ENCODE measurements at regions not wholly inside any gene's neighbourhood (a gene's known extent, or its start where the extent isn't known, plus 50 kb on each side); places are given as distances from the start of the nearest gene placed in this dataset.

- WGBS (ENCODE audit: insufficient coverage) = 83% methylated on average over 2 of the region's 3 CpGs
- Histone ChIP-seq H2AFZ (ENCODE audit: insufficient read depth, low read depth, low read length, poor library complexity, severe bottlenecking) (no peak overlapping the region), H3K4me1 (ENCODE audit: control insufficient read depth in 2 of 2, insufficient read depth in 2 of 2, low read length in 2 of 2) (no peaks in the 10 kb centered on the region), H3K4me3 (ENCODE audit: control extremely low read depth in 1 of 5, extremely low read depth in 1 of 5, insufficient read depth in 1 of 5, low read depth in 2 of 5, low read length in 4 of 5) (no peak overlapping the region), H3K27ac (ENCODE audit: low read length in 2 of 2) (no peak overlapping the region), H3K79me2 (ENCODE audit: control insufficient read depth, insufficient read depth, low read length) (no peaks in the 10 kb centered on the region), H3K36me3 (replicated peaks in 1 of 2; ENCODE audit: control extremely low read depth in 1 of 2, control insufficient read depth in 1 of 2, extremely low read depth in 1 of 2, insufficient read depth in 2 of 2, low read length in 1 of 2) (no peaks in the 10 kb centered on the region), H3K27me3 (replicated peaks in 1 of 4; ENCODE audit: control extremely low read depth in 1 of 4, control insufficient read depth in 3 of 4, insufficient read depth in 4 of 4, low read length in 3 of 4) (no peaks in the 10 kb centered on the region), H3K9me3 (ENCODE audit: control extremely low read depth in 1 of 3, control insufficient read depth in 2 of 3, insufficient read depth in 1 of 3, low read length in 2 of 3) (no peaks in the 10 kb centered on the region), H3K9ac (ENCODE audit: low read length) (no peak overlapping the region), H4K20me1 (ENCODE audit: control insufficient read depth, insufficient read depth, low read length, poor library complexity, severe bottlenecking) (no peaks in the 10 kb centered on the region), H3K4me2 (replicated peaks; ENCODE audit: low read depth, low read length, poor library complexity, severe bottlenecking) (no peak overlapping the region)
- ATAC-seq (ENCODE audit: low read depth) = no peak
- Mint-ChIP-seq H3K27ac (no peak overlapping the region), H3K27me3 (peaks cover 8% of the 10 kb centered on the region), H3K4me1 (no peaks in the 10 kb centered on the region), H3K9me3 (ENCODE audit: insufficient read depth) (no peaks in the 10 kb centered on the region), H3K4me3 (no peak overlapping the region)
- ChIA-PET CTCF (no interaction called here), POLR2A (no interaction called here)
- DNase-seq = no peak
- intact Hi-C loops (cut with micrococcal nuclease) = no loop called here
- TF ChIP-seq CTCF (IDR thresholded peaks at IDR 0.05) (no peak), EZH2 (IDR thresholded peaks at IDR 0.05; ENCODE audit: borderline replicate concordance, insufficient read depth, low read depth, low read length, poor library complexity, severe bottlenecking) (no peak)
These were observed 57.9 kb downstream of the NPY start for GRCh38 chr7:24341691-24342413.

GRCh38 chr7:24343614-24344013 lies 59.6 kb downstream of the NPY start:
- ChIA-PET CTCF (no interaction called here), POLR2A (no interaction called here)
- H3K9ac ChIP-seq (ENCODE audit: low read length) = no peak overlapping the region
- H4K20me1 ChIP-seq (ENCODE audit: control insufficient read depth, insufficient read depth, low read length, poor library complexity, severe bottlenecking) = no peaks in the 10 kb centered on the region
- H3K4me2 ChIP-seq (replicated peaks; ENCODE audit: low read depth, low read length, poor library complexity, severe bottlenecking) = no peak overlapping the region
- no peak overlapping the region for H3K4me3 Mint-ChIP-seq
- H2AFZ ChIP-seq (ENCODE audit: insufficient read depth, low read depth, low read length, poor library complexity, severe bottlenecking) = no peak overlapping the region
- ATAC-seq (ENCODE audit: low read depth) (no peak), DNase-seq (no peak)
- WGBS (ENCODE audit: insufficient coverage) = no CpG with 5 or more reads among the region's 2 CpGs
- H3K9me3 Mint-ChIP-seq (ENCODE audit: insufficient read depth) = no peaks in the 10 kb centered on the region
- H3K27ac Mint-ChIP-seq = no peak overlapping the region
- no peaks in the 10 kb centered on the region for H3K27me3 ChIP-seq (replicated peaks in 1 of 4; ENCODE audit: control extremely low read depth in 1 of 4, control insufficient read depth in 3 of 4, insufficient read depth in 4 of 4, low read length in 3 of 4)
- no peak overlapping the region for H3K27ac ChIP-seq (ENCODE audit: low read length in 2 of 2)
- no peaks in the 10 kb centered on the region for H3K9me3 ChIP-seq (ENCODE audit: control extremely low read depth in 1 of 3, control insufficient read depth in 2 of 3, insufficient read depth in 1 of 3, low read length in 2 of 3)
- H3K79me2 ChIP-seq (ENCODE audit: control insufficient read depth, insufficient read depth, low read length) = no peaks in the 10 kb centered on the region
- no peaks in the 10 kb centered on the region for H3K4me1 ChIP-seq (ENCODE audit: control insufficient read depth in 2 of 2, insufficient read depth in 2 of 2, low read length in 2 of 2)
- H3K4me1 Mint-ChIP-seq = no peaks in the 10 kb centered on the region
- TF ChIP-seq EZH2 (IDR thresholded peaks at IDR 0.05; ENCODE audit: borderline replicate concordance, insufficient read depth, low read depth, low read length, poor library complexity, severe bottlenecking) (no peak), CTCF (IDR thresholded peaks at IDR 0.05) (no peak)
- intact Hi-C loops (cut with micrococcal nuclease) = no loop called here
- no peak overlapping the region for H3K4me3 ChIP-seq (ENCODE audit: control extremely low read depth in 1 of 5, extremely low read depth in 1 of 5, insufficient read depth in 1 of 5, low read depth in 2 of 5, low read length in 4 of 5)
- no peaks in the 10 kb centered on the region for H3K36me3 ChIP-seq (replicated peaks in 1 of 2; ENCODE audit: control extremely low read depth in 1 of 2, control insufficient read depth in 1 of 2, extremely low read depth in 1 of 2, insufficient read depth in 2 of 2, low read length in 1 of 2)
- H3K27me3 Mint-ChIP-seq = no peaks in the 10 kb centered on the region

Data from B cell (primary cell).